Spleen (tissue), 7 donors: ENCODE measurements at regions not wholly inside any gene's neighbourhood (a gene's known extent, or its start where the extent isn't known, plus 50 kb on each side); places are given as distances from the start of the nearest gene placed in this dataset.

ENCODE experiments used
- CTCF ChIP-seq, 11 experiments: fragments of 200-600 bp in 7 of 11; fragments of 450-650 bp in 4 of 11; sonication (generic) in 4 of 11; IDR thresholded peaks in 8 of 11; conservative IDR thresholded peaks in 3 of 11; 1 replicate in 7 of 11; 2 replicates in 4 of 11; pipeline versions ENCODE4 v1.4.0 to v1.8.0; 2016 to 2021; ENCODE audit warnings: antibody characterized with exemption in 11 of 11, inconsistent platforms in 4 of 11, mild to moderate bottlenecking in 1 of 11
- POLR2AphosphoS5 ChIP-seq, 3 donors: sonication (generic); formaldehyde crosslinking; IDR thresholded peaks; one replicate each; pipeline ENCODE4 v1.5.1; 2017; ENCODE audit warnings: antibody characterized with exemption in 3 of 3
- donor health status: DM: no; HTN: no; CAD: no; lungs with moderate emphysema.
- donor health status: DM: no; HTN: no; CAD: no.
- donor health status: DM: no; HTN: no; CAD: no.

- TF ChIP-seq CTCF (IDR thresholded peaks at IDR 0.05 in 8 of 11, conservative IDR thresholded peaks at IDR 0.05 in 3 of 11) (no peak), POLR2AphosphoS5 (IDR thresholded peaks at IDR 0.05) (no peak)
Measured at GRCh38 chr4:187491959-187492358, 503.6 kb upstream of the ZFP42 start.
